Endothelial cell of umbilical vein (primary cell): ENCODE measurements at regions not wholly inside any gene's neighbourhood (a gene's known extent, or its start where the extent isn't known, plus 50 kb on each side); places are given as distances from the start of the nearest gene placed in this dataset.

ENCODE experiments used
- BruUV-seq: library from RNA; stranded (reverse); fragments of 400-500 nt; replicated peaks from 2 replicates; lab custom pipeline; 2021; lab: Mats Ljungman, UMichigan
- CTCF ChIA-PET: fragments of 300-600, 350-600 bp; sonication (Branson Sonifier 250); formaldehyde crosslinking; loops from one replicate; lab custom pipeline; 2021; ENCODE audit warnings: antibody characterized with exemption, inconsistent platforms; lab: Charles Lee
- POLR2A ChIA-PET: fragments of 300-600, 350-600 bp; sonication (Branson Sonifier 250); formaldehyde crosslinking; loops from one replicate; lab custom pipeline; 2021; ENCODE audit warnings: antibody characterized with exemption, inconsistent platforms; lab: Charles Lee
- DNase-seq: peaks from one replicate; pipeline ENCODE4 v3.0.0-alpha.2; 2011; ENCODE audit warnings: low read depth, low spot score
- FAIRE-seq: peaks from 2 replicates; lab custom pipeline; 2011; peaks lifted over from hg19 to GRCh38; lab: Jason Lieb, UNC
- H2AFZ ChIP-seq: 2 replicates; pipeline ENCODE4 v1.6.0; 2012; ENCODE audit warnings: low read depth, low read length, control low read depth, inconsistent platforms
- H3K27ac ChIP-seq: 2 replicates; pipeline ENCODE4 v1.5.1; 2011; ENCODE audit warnings: low read depth, mild to moderate bottlenecking, control low read depth, low read length, moderate library complexity; ENCODE audit not compliant: insufficient read depth
- H3K27me3 ChIP-seq, 2 experiments: 2 replicates each; pipeline versions ENCODE4 v1.6.0 to v1.6.1; 2011; ENCODE audit warnings: low read length in 2 of 2, mixed read lengths in 1 of 2; ENCODE audit not compliant: control insufficient read depth in 2 of 2, insufficient read depth in 2 of 2
- H3K36me3 ChIP-seq, 2 experiments: 2 replicates in 1 of 2; 3 replicates in 1 of 2; pipeline ENCODE4 v1.5.1; 2011; ENCODE audit warnings: low read length in 2 of 2, mild to moderate bottlenecking in 1 of 2, moderate library complexity in 1 of 2; ENCODE audit not compliant: control insufficient read depth in 2 of 2, insufficient read depth in 2 of 2; ENCODE audit errors: extremely low read depth in 1 of 2
- H3K4me1 ChIP-seq: 3 replicates; pipeline ENCODE4 v1.5.1; 2011; ENCODE audit warnings: mild to moderate bottlenecking, low read length; ENCODE audit not compliant: control insufficient read depth, insufficient read depth; ENCODE audit errors: extremely low read depth
- H3K4me2 ChIP-seq: 2 replicates; pipeline ENCODE4 v1.6.1; 2011; ENCODE audit warnings: low read length, control low read depth, mixed read lengths; ENCODE audit not compliant: insufficient read depth
- H3K4me3 ChIP-seq, 3 experiments: fragments of 200-600 bp in 1 of 3; sonication (generic), shearing (Covaris generic) in 1 of 3; replicated peaks in 1 of 3; 2 replicates each; pipeline ENCODE4 v1.5.1; 2011 to 2016; ENCODE audit warnings: control low read depth in 3 of 3, low read length in 3 of 3, mild to moderate bottlenecking in 2 of 3, inconsistent platforms in 1 of 3, low read depth in 1 of 3, moderate library complexity in 1 of 3; ENCODE audit not compliant: insufficient read depth in 1 of 3
- H3K79me2 ChIP-seq: 2 replicates; pipeline ENCODE4 v1.6.0; 2012; ENCODE audit warnings: low read length, inconsistent platforms; ENCODE audit not compliant: control insufficient read depth, insufficient read depth
- H3K9ac ChIP-seq: replicated peaks from 2 replicates; pipeline ENCODE3; 2011; ENCODE audit warnings: low read length, control low read depth; ENCODE audit not compliant: insufficient read depth; ENCODE audit errors: extremely low read depth
- H3K9me1 ChIP-seq: replicated peaks from 3 replicates; pipeline ENCODE4 v1.6.0; 2011; ENCODE audit warnings: mild to moderate bottlenecking, low read length; ENCODE audit not compliant: control insufficient read depth, insufficient read depth; ENCODE audit errors: extremely low read depth
- H3K9me3 ChIP-seq: replicated peaks from 2 replicates; pipeline ENCODE4 v1.5.1; 2012; ENCODE audit warnings: low read length, inconsistent platforms; ENCODE audit not compliant: control insufficient read depth, insufficient read depth
- H4K20me1 ChIP-seq: replicated peaks from 2 replicates; pipeline ENCODE3; 2011; ENCODE audit warnings: mild to moderate bottlenecking, low read length; ENCODE audit not compliant: control insufficient read depth, insufficient read depth; ENCODE audit errors: extremely low read depth
- EZH2 ChIP-seq: IDR thresholded peaks from 2 replicates; pipeline ENCODE4 v1.6.1; 2012; ENCODE audit warnings: borderline replicate concordance, low read depth, mild to moderate bottlenecking, moderate library complexity, low read length, inconsistent platforms; ENCODE audit not compliant: severe bottlenecking
- FOS ChIP-seq: IDR thresholded peaks from 2 replicates; pipeline ENCODE4 v1.6.1; 2011; ENCODE audit warnings: mild to moderate bottlenecking, low read length, moderate library complexity, borderline replicate concordance; ENCODE audit not compliant: insufficient read depth
- GATA2 ChIP-seq: IDR thresholded peaks from 2 replicates; pipeline ENCODE4 v1.7.0; 2011; ENCODE audit warnings: low read depth, mild to moderate bottlenecking, moderate library complexity, mixed read lengths, low read length; ENCODE audit not compliant: insufficient read length, insufficient read depth
- JUN ChIP-seq: IDR thresholded peaks from 2 replicates; pipeline ENCODE4 v1.6.1; 2011; ENCODE audit warnings: borderline replicate concordance, low read depth; ENCODE audit not compliant: insufficient read length, insufficient read depth
- MYC ChIP-seq: IDR thresholded peaks from one replicate; pipeline ENCODE4 v1.6.1; 2011; ENCODE audit warnings: mild to moderate bottlenecking, low read depth, low read length
- POLR2A ChIP-seq: IDR thresholded peaks from 2 replicates; pipeline ENCODE4 v1.6.1; 2012; ENCODE audit warnings: low read depth, mild to moderate bottlenecking, control low read depth, low read length
- POLR2AphosphoS5 ChIP-seq: IDR thresholded peaks from 2 replicates; pipeline ENCODE4 v1.6.1; 2012; ENCODE audit warnings: low read depth, mild to moderate bottlenecking, control low read depth, low read length, moderate library complexity; ENCODE audit not compliant: insufficient read depth
- dilution Hi-C: fragments of 300-500 bp; cut with MboI; formaldehyde crosslinking; loops from one replicate; pipeline ENCODE4 v1.15.0; 2019; ENCODE audit warnings: low sequenced_read_pairs; ENCODE audit not compliant: extremely low pct_ligation_motif_present
- intact Hi-C: fragments of 100-400 bp; cut with micrococcal nuclease; formaldehyde crosslinking; loops from one replicate; pipeline ENCODE4 v1.10.0; 2022
- TF ChIP-seq, protein P1 (sequence below): IDR thresholded peaks from 2 replicates; pipeline ENCODE4 v1.6.1; 2011; ENCODE audit not compliant: insufficient read depth, insufficient read length
- TF ChIP-seq, protein P2 (sequence below), 2 donors: IDR thresholded peaks; 1 replicate in 1 of 2; 2 replicates in 1 of 2; pipeline ENCODE4 v1.5.1; 2011; ENCODE audit warnings: low read length in 2 of 2, mild to moderate bottlenecking in 2 of 2, moderate library complexity in 2 of 2, control low read depth in 1 of 2, inconsistent platforms in 1 of 2, low read depth in 1 of 2; ENCODE audit not compliant: insufficient read depth in 1 of 2; ENCODE audit errors: extremely low read depth in 1 of 2

DNA sequence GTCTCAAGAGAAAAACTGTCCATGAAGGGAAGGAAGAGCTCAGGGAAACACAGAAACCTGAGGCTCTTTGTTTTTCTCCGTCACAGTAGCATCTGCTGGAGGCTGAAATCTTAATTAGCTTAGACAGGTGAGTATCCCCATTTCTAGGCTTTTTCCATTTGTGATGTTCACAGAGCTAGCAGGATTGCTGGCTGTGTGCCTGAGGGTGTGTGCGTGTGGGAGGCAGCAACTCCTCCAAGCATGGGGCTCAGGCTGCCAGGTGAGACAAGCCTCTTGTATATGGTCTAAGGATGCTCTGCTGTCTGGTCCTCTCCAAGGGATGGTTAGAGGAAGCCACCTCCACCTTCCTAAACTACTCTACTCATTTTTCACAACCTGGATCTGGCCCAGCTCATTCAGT is 569.9 kb downstream of the HS3ST4 start:
- H2AFZ ChIP-seq: no peak overlapping the region
- H3K4me3 ChIP-seq: no peak overlapping the region
- H3K27ac ChIP-seq: no peak overlapping the region
- no peaks in the 10 kb centered on the region for H4K20me1 ChIP-seq
- intact Hi-C loops: no loop called here
- H3K9me1 ChIP-seq: no peaks in the 10 kb centered on the region
- no peaks in the 10 kb centered on the region for H3K79me2 ChIP-seq
- no peaks in the 10 kb centered on the region for H3K27me3 ChIP-seq
- CTCF ChIA-PET: no interaction called here
- H3K4me2 ChIP-seq: no peak overlapping the region
- no peak overlapping the region for H3K9ac ChIP-seq
- no TSS peak for BruUV-seq
- FAIRE-seq: no peak
- H3K9me3 ChIP-seq: peaks cover 2% of the 10 kb centered on the region
- H3K4me1 ChIP-seq: no peaks in the 10 kb centered on the region
- dilution Hi-C loops: no loop called here
- H3K36me3 ChIP-seq: no peaks in the 10 kb centered on the region
- TF ChIP-seq FOS (no peak), GATA2 (no peak), MYC (no peak), POLR2AphosphoS5 (no peak), EZH2 (no peak), JUN (no peak), POLR2A (no peak)
- TF ChIP-seq, protein P1, sequence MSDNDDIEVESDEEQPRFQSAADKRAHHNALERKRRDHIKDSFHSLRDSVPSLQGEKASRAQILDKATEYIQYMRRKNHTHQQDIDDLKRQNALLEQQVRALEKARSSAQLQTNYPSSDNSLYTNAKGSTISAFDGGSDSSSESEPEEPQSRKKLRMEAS: no peak
- TF ChIP-seq, protein P2, sequence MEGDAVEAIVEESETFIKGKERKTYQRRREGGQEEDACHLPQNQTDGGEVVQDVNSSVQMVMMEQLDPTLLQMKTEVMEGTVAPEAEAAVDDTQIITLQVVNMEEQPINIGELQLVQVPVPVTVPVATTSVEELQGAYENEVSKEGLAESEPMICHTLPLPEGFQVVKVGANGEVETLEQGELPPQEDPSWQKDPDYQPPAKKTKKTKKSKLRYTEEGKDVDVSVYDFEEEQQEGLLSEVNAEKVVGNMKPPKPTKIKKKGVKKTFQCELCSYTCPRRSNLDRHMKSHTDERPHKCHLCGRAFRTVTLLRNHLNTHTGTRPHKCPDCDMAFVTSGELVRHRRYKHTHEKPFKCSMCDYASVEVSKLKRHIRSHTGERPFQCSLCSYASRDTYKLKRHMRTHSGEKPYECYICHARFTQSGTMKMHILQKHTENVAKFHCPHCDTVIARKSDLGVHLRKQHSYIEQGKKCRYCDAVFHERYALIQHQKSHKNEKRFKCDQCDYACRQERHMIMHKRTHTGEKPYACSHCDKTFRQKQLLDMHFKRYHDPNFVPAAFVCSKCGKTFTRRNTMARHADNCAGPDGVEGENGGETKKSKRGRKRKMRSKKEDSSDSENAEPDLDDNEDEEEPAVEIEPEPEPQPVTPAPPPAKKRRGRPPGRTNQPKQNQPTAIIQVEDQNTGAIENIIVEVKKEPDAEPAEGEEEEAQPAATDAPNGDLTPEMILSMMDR (IDR thresholded peaks at IDR 0.05; ENCODE audit: extremely low read depth in 1 of 2, insufficient read depth in 1 of 2, low read depth in 1 of 2, low read length in 2 of 2): no peak
- no peak for DNase-seq
- POLR2A ChIA-PET: no interaction called here
